GM03348 (cell line): ENCODE measurements at regions not wholly inside any gene's neighbourhood (a gene's known extent, or its start where the extent isn't known, plus 50 kb on each side); places are given as distances from the start of the nearest gene placed in this dataset.

Experiments used
- DNase-seq: peaks from one replicate; pipeline ENCODE4 v3.0.0; 2012; ENCODE audit warnings: low spot score

GRCh38 chr1:223052931-223053330, 90.1 kb downstream of the TLR5 start:
- DNase-seq, result peak; percentile 29

- DNase-seq, result no peak
Observed at GRCh38 chr1:223056802-223057201, 86.2 kb downstream of the TLR5 start.

- no peak for DNase-seq
Observed at GRCh38 chr1:223057569-223058093, 85.4 kb downstream of the TLR5 start.
